HL-60 (cell line): ENCODE measurements at regions not wholly inside any gene's neighbourhood (a gene's known extent, or its start where the extent isn't known, plus 50 kb on each side); places are given as distances from the start of the nearest gene placed in this dataset.

Experiments used
- GABPA ChIP-seq: IDR thresholded peaks from 2 replicates; pipeline ENCODE4 v1.6.1; 2012; ENCODE audit warnings: low read depth
- POLR2AphosphoS5 ChIP-seq: IDR thresholded peaks from 2 replicates; pipeline ENCODE4 v1.6.1; 2012; ENCODE audit warnings: low read depth
- SPI1 ChIP-seq: IDR thresholded peaks from 2 replicates; pipeline ENCODE4 v1.6.1; 2012; ENCODE audit warnings: low read depth, mild to moderate bottlenecking, borderline replicate concordance
- TF ChIP-seq, protein P1 (sequence below): IDR thresholded peaks from one replicate; pipeline ENCODE4 v1.5.1; 2011; ENCODE audit warnings: low read length, control low read depth, inconsistent platforms; ENCODE audit not compliant: insufficient read depth
- TF ChIP-seq, protein P2 (sequence below): IDR thresholded peaks from 2 replicates; pipeline ENCODE4 v1.6.1; 2012; ENCODE audit warnings: low read depth; ENCODE audit not compliant: insufficient replicate concordance

GRCh38 chr4:11623726-11624037 lies 195.0 kb upstream of the HS3ST1 start:
- TF ChIP-seq, protein P1, sequence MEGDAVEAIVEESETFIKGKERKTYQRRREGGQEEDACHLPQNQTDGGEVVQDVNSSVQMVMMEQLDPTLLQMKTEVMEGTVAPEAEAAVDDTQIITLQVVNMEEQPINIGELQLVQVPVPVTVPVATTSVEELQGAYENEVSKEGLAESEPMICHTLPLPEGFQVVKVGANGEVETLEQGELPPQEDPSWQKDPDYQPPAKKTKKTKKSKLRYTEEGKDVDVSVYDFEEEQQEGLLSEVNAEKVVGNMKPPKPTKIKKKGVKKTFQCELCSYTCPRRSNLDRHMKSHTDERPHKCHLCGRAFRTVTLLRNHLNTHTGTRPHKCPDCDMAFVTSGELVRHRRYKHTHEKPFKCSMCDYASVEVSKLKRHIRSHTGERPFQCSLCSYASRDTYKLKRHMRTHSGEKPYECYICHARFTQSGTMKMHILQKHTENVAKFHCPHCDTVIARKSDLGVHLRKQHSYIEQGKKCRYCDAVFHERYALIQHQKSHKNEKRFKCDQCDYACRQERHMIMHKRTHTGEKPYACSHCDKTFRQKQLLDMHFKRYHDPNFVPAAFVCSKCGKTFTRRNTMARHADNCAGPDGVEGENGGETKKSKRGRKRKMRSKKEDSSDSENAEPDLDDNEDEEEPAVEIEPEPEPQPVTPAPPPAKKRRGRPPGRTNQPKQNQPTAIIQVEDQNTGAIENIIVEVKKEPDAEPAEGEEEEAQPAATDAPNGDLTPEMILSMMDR = no peak
- TF ChIP-seq, protein P2, sequence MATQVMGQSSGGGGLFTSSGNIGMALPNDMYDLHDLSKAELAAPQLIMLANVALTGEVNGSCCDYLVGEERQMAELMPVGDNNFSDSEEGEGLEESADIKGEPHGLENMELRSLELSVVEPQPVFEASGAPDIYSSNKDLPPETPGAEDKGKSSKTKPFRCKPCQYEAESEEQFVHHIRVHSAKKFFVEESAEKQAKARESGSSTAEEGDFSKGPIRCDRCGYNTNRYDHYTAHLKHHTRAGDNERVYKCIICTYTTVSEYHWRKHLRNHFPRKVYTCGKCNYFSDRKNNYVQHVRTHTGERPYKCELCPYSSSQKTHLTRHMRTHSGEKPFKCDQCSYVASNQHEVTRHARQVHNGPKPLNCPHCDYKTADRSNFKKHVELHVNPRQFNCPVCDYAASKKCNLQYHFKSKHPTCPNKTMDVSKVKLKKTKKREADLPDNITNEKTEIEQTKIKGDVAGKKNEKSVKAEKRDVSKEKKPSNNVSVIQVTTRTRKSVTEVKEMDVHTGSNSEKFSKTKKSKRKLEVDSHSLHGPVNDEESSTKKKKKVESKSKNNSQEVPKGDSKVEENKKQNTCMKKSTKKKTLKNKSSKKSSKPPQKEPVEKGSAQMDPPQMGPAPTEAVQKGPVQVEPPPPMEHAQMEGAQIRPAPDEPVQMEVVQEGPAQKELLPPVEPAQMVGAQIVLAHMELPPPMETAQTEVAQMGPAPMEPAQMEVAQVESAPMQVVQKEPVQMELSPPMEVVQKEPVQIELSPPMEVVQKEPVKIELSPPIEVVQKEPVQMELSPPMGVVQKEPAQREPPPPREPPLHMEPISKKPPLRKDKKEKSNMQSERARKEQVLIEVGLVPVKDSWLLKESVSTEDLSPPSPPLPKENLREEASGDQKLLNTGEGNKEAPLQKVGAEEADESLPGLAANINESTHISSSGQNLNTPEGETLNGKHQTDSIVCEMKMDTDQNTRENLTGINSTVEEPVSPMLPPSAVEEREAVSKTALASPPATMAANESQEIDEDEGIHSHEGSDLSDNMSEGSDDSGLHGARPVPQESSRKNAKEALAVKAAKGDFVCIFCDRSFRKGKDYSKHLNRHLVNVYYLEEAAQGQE = no peak
- no peak for TF ChIP-seq GABPA
- TF ChIP-seq POLR2AphosphoS5 = no peak
- no peak for TF ChIP-seq SPI1
